Caco-2 (cell line): ENCODE measurements at regions not wholly inside any gene's neighbourhood (a gene's known extent, or its start where the extent isn't known, plus 50 kb on each side); places are given as distances from the start of the nearest gene placed in this dataset.

Experiments
- BruUV-seq: library from RNA; stranded (reverse); fragments of 400-500 nt; replicated peaks from 2 replicates; lab custom pipeline; 2021; lab: Mats Ljungman, UMichigan
- CTCF ChIA-PET: fragments of 300-600 bp; sonication (Branson Sonifier 250); formaldehyde crosslinking; loops from one replicate; lab custom pipeline; 2022; ENCODE audit warnings: antibody characterized with exemption; lab: Charles Lee
- POLR2A ChIA-PET: fragments of 300-600 bp; sonication (Branson Sonifier 250); formaldehyde crosslinking; loops from one replicate; lab custom pipeline; 2022; ENCODE audit warnings: antibody characterized with exemption; lab: Charles Lee
- DNase-seq, 2 experiments: peaks; one replicate each; pipeline versions ENCODE4 v3.0.0 to v3.0.0-alpha.2; 2020 to 2022
- H3K27me3 ChIP-seq: replicated peaks from 2 replicates; pipeline ENCODE4 v1.6.0; 2011; ENCODE audit warnings: low read length; ENCODE audit not compliant: control insufficient read depth, insufficient read depth
- H3K36me3 ChIP-seq: 2 replicates; pipeline ENCODE4 v1.5.1; 2011; ENCODE audit warnings: low read length; ENCODE audit not compliant: control insufficient read depth, insufficient read depth
- H3K4me1 ChIP-seq: fragments of 250-450 bp; sonication (Bioruptor Pico); 2 replicates; pipeline ENCODE4 v1.5.1; 2020; ENCODE audit warnings: mild to moderate bottlenecking
- H3K4me3 ChIP-seq: 2 replicates; pipeline ENCODE4 v1.5.1; 2011; ENCODE audit warnings: low read depth, mild to moderate bottlenecking, control low read depth, low read length
- H3K9me3 ChIP-seq: fragments of 250-450 bp; sonication (Bioruptor Pico); 2 replicates; pipeline ENCODE4 v1.5.1; 2020; ENCODE audit warnings: mild to moderate bottlenecking, moderate library complexity
- H3K27ac Mint-ChIP-seq: one replicate; pipeline ENCODE4 v1.8.0; 2022; ENCODE audit warnings: mixed read lengths; ENCODE audit not compliant: unreplicated experiment
- H3K27me3 Mint-ChIP-seq: one replicate; pipeline ENCODE4 v1.8.0; 2022; ENCODE audit warnings: mixed read lengths; ENCODE audit not compliant: insufficient read depth, unreplicated experiment
- H3K36me3 Mint-ChIP-seq: one replicate; pipeline ENCODE4 v1.8.0; 2022; ENCODE audit warnings: mild to moderate bottlenecking, mixed read lengths; ENCODE audit not compliant: insufficient read depth, unreplicated experiment
- H3K4me1 Mint-ChIP-seq: one replicate; pipeline ENCODE4 v1.8.0; 2022; ENCODE audit warnings: low read depth, mixed read lengths; ENCODE audit not compliant: unreplicated experiment
- H3K4me3 Mint-ChIP-seq: one replicate; pipeline ENCODE4 v1.8.0; 2022; ENCODE audit warnings: mild to moderate bottlenecking, moderate library complexity, mixed read lengths; ENCODE audit not compliant: unreplicated experiment
- H3K9me3 Mint-ChIP-seq: one replicate; pipeline ENCODE4 v1.8.0; 2022; ENCODE audit warnings: mixed read lengths; ENCODE audit not compliant: unreplicated experiment
- intact Hi-C: fragments of 100-400 bp; cut with micrococcal nuclease; formaldehyde crosslinking; loops from one replicate; pipeline ENCODE4 v1.10.0; 2022; ENCODE audit not compliant: unreplicated experiment
- TF ChIP-seq, protein P1 (sequence below), 2 experiments: fragments of 200-600 bp in 1 of 2; IDR thresholded peaks; 1 replicate in 1 of 2; 2 replicates in 1 of 2; pipeline versions ENCODE4 v1.5.1 to v1.8.0; 2011 to 2022; ENCODE audit warnings: antibody characterized with exemption in 1 of 2, control low read depth in 1 of 2, inconsistent platforms in 1 of 2, low read depth in 1 of 2, low read length in 1 of 2, mild to moderate bottlenecking in 1 of 2, moderate library complexity in 1 of 2; ENCODE audit not compliant: insufficient read depth in 1 of 2, severe bottlenecking in 1 of 2, unreplicated experiment in 1 of 2

DNA sequence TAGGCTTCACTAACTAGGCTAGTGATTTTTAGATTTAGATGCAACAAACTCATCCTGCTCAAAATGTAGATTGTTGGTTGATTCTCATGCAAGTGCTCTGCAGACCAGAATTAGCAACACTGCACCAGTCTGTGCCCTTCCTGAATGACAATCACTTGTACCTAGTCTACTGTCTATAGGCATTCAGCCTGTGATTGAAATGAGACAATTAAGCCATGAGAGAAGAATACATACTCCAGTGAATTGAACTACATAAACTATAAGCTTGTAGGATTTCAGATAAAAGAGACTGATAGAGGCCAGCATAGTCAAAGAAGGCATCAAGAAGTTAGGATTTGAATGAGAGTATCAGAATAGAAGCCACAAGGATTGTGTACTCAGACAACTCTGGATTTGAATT lies 138.3 kb upstream of the NRXN1 start:
- H3K27me3 Mint-ChIP-seq = no peaks in the 10 kb centered on the region
- no peak overlapping the region for H3K27ac Mint-ChIP-seq
- Histone ChIP-seq H3K9me3 (no peaks in the 10 kb centered on the region), H3K4me3 (no peak overlapping the region), H3K36me3 (no peaks in the 10 kb centered on the region), H3K27me3 (no peaks in the 10 kb centered on the region), H3K4me1 (no peaks in the 10 kb centered on the region)
- no peak overlapping the region for H3K4me3 Mint-ChIP-seq
- no peaks in the 10 kb centered on the region for H3K36me3 Mint-ChIP-seq
- no peak for DNase-seq
- TF ChIP-seq, protein P1, sequence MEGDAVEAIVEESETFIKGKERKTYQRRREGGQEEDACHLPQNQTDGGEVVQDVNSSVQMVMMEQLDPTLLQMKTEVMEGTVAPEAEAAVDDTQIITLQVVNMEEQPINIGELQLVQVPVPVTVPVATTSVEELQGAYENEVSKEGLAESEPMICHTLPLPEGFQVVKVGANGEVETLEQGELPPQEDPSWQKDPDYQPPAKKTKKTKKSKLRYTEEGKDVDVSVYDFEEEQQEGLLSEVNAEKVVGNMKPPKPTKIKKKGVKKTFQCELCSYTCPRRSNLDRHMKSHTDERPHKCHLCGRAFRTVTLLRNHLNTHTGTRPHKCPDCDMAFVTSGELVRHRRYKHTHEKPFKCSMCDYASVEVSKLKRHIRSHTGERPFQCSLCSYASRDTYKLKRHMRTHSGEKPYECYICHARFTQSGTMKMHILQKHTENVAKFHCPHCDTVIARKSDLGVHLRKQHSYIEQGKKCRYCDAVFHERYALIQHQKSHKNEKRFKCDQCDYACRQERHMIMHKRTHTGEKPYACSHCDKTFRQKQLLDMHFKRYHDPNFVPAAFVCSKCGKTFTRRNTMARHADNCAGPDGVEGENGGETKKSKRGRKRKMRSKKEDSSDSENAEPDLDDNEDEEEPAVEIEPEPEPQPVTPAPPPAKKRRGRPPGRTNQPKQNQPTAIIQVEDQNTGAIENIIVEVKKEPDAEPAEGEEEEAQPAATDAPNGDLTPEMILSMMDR (IDR thresholded peaks at IDR 0.05; ENCODE audit: insufficient read depth in 1 of 2, low read depth in 1 of 2, low read length in 1 of 2, severe bottlenecking in 1 of 2, unreplicated experiment in 1 of 2) = no peak
- no peaks in the 10 kb centered on the region for H3K9me3 Mint-ChIP-seq
- ChIA-PET CTCF (no interaction called here), POLR2A (no interaction called here)
- BruUV-seq = no TSS peak
- no peaks in the 10 kb centered on the region for H3K4me1 Mint-ChIP-seq
- intact Hi-C loops = no loop called here

DNA sequence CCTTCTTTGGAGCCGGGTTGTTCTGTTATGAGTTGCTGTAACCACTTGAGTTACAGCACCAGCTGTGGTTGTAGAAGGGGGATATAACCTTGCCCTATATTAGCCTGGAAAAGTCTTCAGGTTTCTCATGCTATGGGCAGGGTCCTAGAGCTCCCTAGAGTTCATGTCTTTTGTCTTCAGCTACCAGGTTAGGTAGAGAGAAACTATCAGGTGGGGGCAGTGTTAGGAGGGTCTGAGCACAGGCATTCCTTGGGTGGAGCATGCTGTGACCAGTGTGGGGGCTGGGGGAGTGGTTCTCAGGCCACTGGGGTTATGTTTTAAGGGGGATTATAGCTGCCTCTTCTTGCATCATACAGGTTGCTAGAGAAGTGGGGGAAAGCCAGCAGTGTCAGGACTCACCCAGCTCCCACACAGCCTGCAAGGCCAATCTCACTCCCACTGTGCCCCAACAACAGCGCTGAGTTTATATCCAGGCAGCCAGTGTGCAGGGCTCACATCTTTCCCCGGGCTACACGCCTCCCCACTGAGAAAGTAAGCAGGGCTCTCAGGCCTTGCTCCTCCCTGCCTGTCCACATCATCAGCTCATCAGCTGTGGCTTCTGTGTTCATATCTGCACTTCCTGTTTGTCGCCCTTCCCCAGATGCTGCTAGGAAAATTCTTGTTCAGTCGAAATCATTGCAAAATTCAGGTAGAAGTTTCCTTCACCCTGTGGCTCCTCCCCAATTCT lies 133.8 kb upstream of the NRXN1 start:
- H3K4me3 Mint-ChIP-seq = no peak overlapping the region
- intact Hi-C loops = loop anchor here (10.0 kb wide), 1 partner anchor 631 kb away; no protein-coding TSS in a partner anchor
- no peak for DNase-seq
- no peak overlapping the region for H3K4me3 ChIP-seq
- no peaks in the 10 kb centered on the region for H3K4me1 Mint-ChIP-seq
- no peak overlapping the region for H3K27ac Mint-ChIP-seq
- H3K27me3 Mint-ChIP-seq = no peaks in the 10 kb centered on the region
- H3K27me3 ChIP-seq = no peaks in the 10 kb centered on the region
- BruUV-seq = no TSS peak
- ChIA-PET CTCF (interaction anchor here (0.7 kb wide), 1 partner anchor 629 kb away, joined by 3 read pairs; no protein-coding TSS in a partner anchor), POLR2A (no interaction called here)
- no peaks in the 10 kb centered on the region for H3K9me3 ChIP-seq
- no peaks in the 10 kb centered on the region for H3K4me1 ChIP-seq
- TF ChIP-seq, protein P1 (IDR thresholded peaks at IDR 0.05; ENCODE audit: insufficient read depth in 1 of 2, low read depth in 1 of 2, low read length in 1 of 2, severe bottlenecking in 1 of 2, unreplicated experiment in 1 of 2) = no peak
- no peaks in the 10 kb centered on the region for H3K9me3 Mint-ChIP-seq
- no peaks in the 10 kb centered on the region for H3K36me3 Mint-ChIP-seq
- no peaks in the 10 kb centered on the region for H3K36me3 ChIP-seq

DNA sequence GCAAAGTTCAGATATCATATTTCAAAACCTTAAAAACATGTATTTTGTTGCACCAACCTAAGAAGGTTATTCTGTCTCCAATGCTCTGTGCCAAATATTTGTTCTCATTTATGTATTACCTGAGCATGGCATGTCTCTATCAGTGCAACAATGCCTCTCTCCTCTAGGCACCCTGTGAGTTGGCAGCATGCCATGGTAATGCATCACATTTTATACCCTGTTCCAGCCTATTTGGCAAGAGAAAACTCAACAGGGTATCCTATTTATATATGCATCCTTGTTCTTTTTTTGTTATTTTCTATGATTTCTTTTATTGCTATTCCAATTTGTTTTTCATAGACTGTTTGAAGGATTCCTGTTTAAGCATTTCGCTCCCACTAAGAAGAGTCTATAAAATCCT lies 126.3 kb upstream of the NRXN1 start:
- Mint-ChIP-seq H3K4me1 (no peaks in the 10 kb centered on the region), H3K27ac (no peak overlapping the region)

More for the DNA sequence above, 126.3 kb upstream of the NRXN1 start:
- no peaks in the 10 kb centered on the region for H3K36me3 Mint-ChIP-seq
- Histone ChIP-seq H3K4me1 (no peaks in the 10 kb centered on the region), H3K27me3 (no peaks in the 10 kb centered on the region), H3K4me3 (no peak overlapping the region), H3K9me3 (no peaks in the 10 kb centered on the region), H3K36me3 (no peaks in the 10 kb centered on the region)
- intact Hi-C loops = no loop called here
- DNase-seq = no peak
- no TSS peak for BruUV-seq
- no peak overlapping the region for H3K4me3 Mint-ChIP-seq
- H3K9me3 Mint-ChIP-seq = no peaks in the 10 kb centered on the region
- TF ChIP-seq, protein P1 (IDR thresholded peaks at IDR 0.05; ENCODE audit: insufficient read depth in 1 of 2, low read depth in 1 of 2, low read length in 1 of 2, severe bottlenecking in 1 of 2, unreplicated experiment in 1 of 2) = no peak
- ChIA-PET CTCF (no interaction called here), POLR2A (no interaction called here)
- H3K27me3 Mint-ChIP-seq = peaks cover 2% of the 10 kb centered on the region
